H9 (cell line): ENCODE measurements at regions not wholly inside any gene's neighbourhood (a gene's known extent, or its start where the extent isn't known, plus 50 kb on each side); places are given as distances from the start of the nearest gene placed in this dataset.

Source experiments
- DNase-seq: peaks from one replicate; pipeline ENCODE4 v3.0.0-alpha.2; 2017
- H2AFZ ChIP-seq: one replicate; pipeline ENCODE4 v1.6.1; 2013; ENCODE audit warnings: mild to moderate bottlenecking, low read length, control low read depth, moderate library complexity
- H2AK5ac ChIP-seq: 2 replicates; pipeline ENCODE4 v1.6.1; 2013; ENCODE audit warnings: low read length, control low read depth, mixed read lengths; ENCODE audit not compliant: insufficient read length
- H2BK120ac ChIP-seq: one replicate; pipeline ENCODE4 v1.6.1; 2013; ENCODE audit warnings: low read depth, mild to moderate bottlenecking, low read length, control low read depth, inconsistent platforms; ENCODE audit not compliant: poor library complexity, severe bottlenecking
- H2BK12ac ChIP-seq: 2 replicates; pipeline ENCODE4 v1.6.1; 2013; ENCODE audit warnings: low read length, control low read depth, mixed read lengths, low read depth; ENCODE audit not compliant: insufficient read length
- H2BK15ac ChIP-seq: 2 replicates; pipeline ENCODE4 v1.6.1; 2013; ENCODE audit warnings: low read depth, low read length, control low read depth
- H2BK20ac ChIP-seq: one replicate; pipeline ENCODE4 v1.6.1; 2013; ENCODE audit warnings: low read depth, mild to moderate bottlenecking, low read length, control low read depth, inconsistent platforms; ENCODE audit not compliant: poor library complexity, severe bottlenecking
- H2BK5ac ChIP-seq: 2 replicates; pipeline ENCODE4 v1.6.1; 2013; ENCODE audit warnings: low read length, control low read depth, mixed read lengths; ENCODE audit not compliant: insufficient read length
- H3K14ac ChIP-seq: 2 replicates; pipeline ENCODE4 v1.6.1; 2013; ENCODE audit warnings: low read length, control low read depth; ENCODE audit not compliant: insufficient read depth
- H3K18ac ChIP-seq: 2 replicates; pipeline ENCODE4 v1.6.1; 2013; ENCODE audit warnings: low read depth, mild to moderate bottlenecking, mixed read lengths, low read length, control low read depth; ENCODE audit not compliant: insufficient read length
- H3K23ac ChIP-seq: 2 replicates; pipeline ENCODE4 v1.6.1; 2013; ENCODE audit warnings: low read length, control low read depth, mixed read lengths, low read depth; ENCODE audit not compliant: insufficient read length
- H3K23me2 ChIP-seq: 2 replicates; pipeline ENCODE4 v1.6.1; 2013; ENCODE audit warnings: low read depth, mild to moderate bottlenecking, mixed read lengths, low read length, control low read depth; ENCODE audit not compliant: insufficient read length, poor library complexity, severe bottlenecking
- H3K27ac ChIP-seq: 2 replicates; pipeline ENCODE4 v1.5.1; 2013; ENCODE audit warnings: low read length, control low read depth, mixed read lengths, low read depth; ENCODE audit not compliant: insufficient read length
- H3K27me3 ChIP-seq: 2 replicates; pipeline ENCODE4 v1.6.1; 2013; ENCODE audit warnings: low read length, control low read depth, inconsistent platforms; ENCODE audit not compliant: insufficient read depth
- H3K4ac ChIP-seq: 2 replicates; pipeline ENCODE4 v1.6.1; 2013; ENCODE audit warnings: low read depth, mild to moderate bottlenecking, control low read depth, inconsistent platforms, low read length, moderate library complexity
- H3K4me1 ChIP-seq: 2 replicates; pipeline ENCODE4 v1.6.1; 2013; ENCODE audit warnings: low read length, control low read depth, inconsistent platforms; ENCODE audit not compliant: insufficient read depth
- H3K4me2 ChIP-seq: 2 replicates; pipeline ENCODE4 v1.6.1; 2013; ENCODE audit warnings: low read length, control low read depth, mixed read lengths; ENCODE audit not compliant: insufficient read length, insufficient read depth
- H3K56ac ChIP-seq: 2 replicates; pipeline ENCODE4 v1.6.1; 2013; ENCODE audit warnings: low read depth, mild to moderate bottlenecking, mixed read lengths, low read length, control low read depth; ENCODE audit not compliant: insufficient read length
- H3K79me1 ChIP-seq: 2 replicates; pipeline ENCODE4 v1.6.1; 2013; ENCODE audit warnings: low read depth, mild to moderate bottlenecking, moderate library complexity, low read length, control low read depth, inconsistent platforms; ENCODE audit not compliant: insufficient read depth, poor library complexity, severe bottlenecking
- H3K79me2 ChIP-seq: 2 replicates; pipeline ENCODE4 v1.6.1; 2013; ENCODE audit warnings: low read length, control low read depth, inconsistent platforms; ENCODE audit not compliant: insufficient read depth
- H3K9ac ChIP-seq: 2 replicates; pipeline ENCODE4 v1.6.1; 2013; ENCODE audit warnings: low read length, control low read depth, mixed read lengths; ENCODE audit not compliant: insufficient read length; ENCODE audit errors: extremely low read depth
- H3K9me3 ChIP-seq: one replicate; pipeline ENCODE4 v1.6.1; 2013; ENCODE audit warnings: low read depth, low read length, inconsistent platforms; ENCODE audit not compliant: control insufficient read depth
- H3T11ph ChIP-seq: one replicate; pipeline ENCODE4 v1.6.1; 2013; ENCODE audit warnings: mild to moderate bottlenecking, low read length, control low read depth, inconsistent platforms
- H4K20me1 ChIP-seq: one replicate; pipeline ENCODE4 v1.6.1; 2013; ENCODE audit not compliant: control insufficient read depth, insufficient read length, insufficient read depth
- H4K5ac ChIP-seq: 2 replicates; pipeline ENCODE4 v1.6.1; 2013; ENCODE audit warnings: low read depth, mild to moderate bottlenecking, mixed read lengths, low read length, control low read depth; ENCODE audit not compliant: insufficient read length
- H4K8ac ChIP-seq: replicated peaks from 2 replicates; pipeline ENCODE4 v1.6.1; 2013; ENCODE audit warnings: low read length, control low read depth, mixed read lengths, low read depth; ENCODE audit not compliant: insufficient read length
- H4K91ac ChIP-seq: 2 replicates; pipeline ENCODE4 v1.6.1; 2013; ENCODE audit warnings: low read depth, mild to moderate bottlenecking, moderate library complexity, mixed read lengths, low read length, control low read depth; ENCODE audit not compliant: insufficient read length
- H3K27ac Mint-ChIP-seq, 3 experiments: 2 replicates in 2 of 3; 3 replicates in 1 of 3; pipeline ENCODE4 v1.8.0; 2020 to 2021; ENCODE audit warnings: mixed read lengths in 3 of 3, mild to moderate bottlenecking in 1 of 3, moderate library complexity in 1 of 3
- H3K27me3 Mint-ChIP-seq: 2 replicates; pipeline ENCODE4 v1.8.0; 2021; ENCODE audit warnings: low read depth, mild to moderate bottlenecking, moderate library complexity, mixed read lengths
- H3K36me3 Mint-ChIP-seq, 3 experiments: 2 replicates in 2 of 3; 3 replicates in 1 of 3; pipeline ENCODE4 v1.8.0; 2020 to 2021; ENCODE audit warnings: low read depth in 3 of 3, mixed read lengths in 3 of 3; ENCODE audit not compliant: insufficient read depth in 1 of 3
- H3K4me1 Mint-ChIP-seq, 2 experiments: 2 replicates each; pipeline ENCODE4 v1.8.0; 2020; ENCODE audit warnings: mixed read lengths in 2 of 2
- H3K4me3 Mint-ChIP-seq, 2 experiments: 2 replicates in 1 of 2; 3 replicates in 1 of 2; pipeline ENCODE4 v1.8.0; 2020 to 2021; ENCODE audit warnings: mild to moderate bottlenecking in 2 of 2, mixed read lengths in 2 of 2, moderate library complexity in 1 of 2
- H3K9me3 Mint-ChIP-seq, 2 experiments: 2 replicates in 1 of 2; 3 replicates in 1 of 2; pipeline ENCODE4 v1.8.0; 2020; ENCODE audit warnings: mild to moderate bottlenecking in 2 of 2, mixed read lengths in 2 of 2, moderate library complexity in 1 of 2
- CTCF ChIP-seq: fragments of 200-600 bp; sonication (generic); conservative IDR thresholded peaks from 3 replicates; pipeline ENCODE4 v1.8.0; 2021; ENCODE audit warnings: antibody characterized with exemption, mild to moderate bottlenecking
- WGBS: extraction: QIAGEN DNeasy Blood & Tissue Kit; methylation state at CpG from one replicate; pipeline ENCODE4 v1.1.7; 2013; ENCODE audit warnings: missing lambda C conversion rate, low lambda C conversion rate, mixed read lengths; ENCODE audit not compliant: insufficient read length; ENCODE audit errors: extremely low coverage; 5-methylcytosine and 5-hydroxymethylcytosine counted together

- Histone ChIP-seq H4K20me1 (no peaks in the 10 kb centered on the region), H2AK5ac (no peak overlapping the region), H3K56ac (no peak overlapping the region), H3K4me2 (no peak overlapping the region), H3K18ac (no peak overlapping the region), H3K9me3 (no peaks in the 10 kb centered on the region), H2BK20ac (no peak overlapping the region), H3K79me1 (no peaks in the 10 kb centered on the region), H2BK12ac (no peak overlapping the region), H4K5ac (no peak overlapping the region), H3K14ac (no peak overlapping the region), H3K4me1 (no peaks in the 10 kb centered on the region), H3K79me2 (no peaks in the 10 kb centered on the region), H3K4ac (no peak overlapping the region), H2BK5ac (no peak overlapping the region), H3K27me3 (no peaks in the 10 kb centered on the region), H2BK120ac (no peak overlapping the region), H2BK15ac (no peak overlapping the region), H3K9ac (no peak overlapping the region), H3K23me2 (no peaks in the 10 kb centered on the region), H4K91ac (no peak overlapping the region), H3T11ph (no peak overlapping the region), H4K8ac (no peak overlapping the region), H2AFZ (no peak overlapping the region), H3K23ac (no peak overlapping the region), H3K27ac (no peak overlapping the region)
- no peak for TF ChIP-seq CTCF
- H3K36me3 Mint-ChIP-seq: peaks cover 0 to 2% (median 1%) of the 10 kb centered on the region in 3 experiments; a peak in 3 of 7 replicates
- no peak overlapping the region for H3K4me3 Mint-ChIP-seq
- H3K9me3 Mint-ChIP-seq: peaks cover under 1 to 3% of the 10 kb centered on the region in 2 experiments; a peak in 3 of 5 replicates
- no peaks in the 10 kb centered on the region for H3K27me3 Mint-ChIP-seq
- H3K27ac Mint-ChIP-seq: no peak overlapping the region
- no peak for DNase-seq
- H3K4me1 Mint-ChIP-seq: no peaks in the 10 kb centered on the region
- WGBS: no CpG with 5 or more reads among the region's 8 CpGs
Observed at GRCh38 chr2:228613133-228613850, 431.8 kb upstream of the SPHKAP start.
